IMR-90 (cell line): ENCODE measurements at regions not wholly inside any gene's neighbourhood (a gene's known extent, or its start where the extent isn't known, plus 50 kb on each side); places are given as distances from the start of the nearest gene placed in this dataset.

Source experiments
- BHLHE40 ChIP-seq: fragments of 150-350 bp; IDR thresholded peaks from 2 replicates; pipeline ENCODE4 v1.6.1; 2016; ENCODE audit warnings: mild to moderate bottlenecking, low read depth, low read length
- CHD1 ChIP-seq: IDR thresholded peaks from 2 replicates; pipeline ENCODE4 v1.6.1; 2012; ENCODE audit warnings: low read depth, low read length, improper control_type of control experiment
- FOS ChIP-seq: fragments of 150-350 bp; IDR thresholded peaks from 2 replicates; pipeline ENCODE4 v1.6.1; 2016; ENCODE audit warnings: low read depth, low read length
- MAZ ChIP-seq: IDR thresholded peaks from 2 replicates; pipeline ENCODE4 v1.6.1; 2012; ENCODE audit warnings: low read depth, mild to moderate bottlenecking, low read length, improper control_type of control experiment, moderate library complexity, borderline replicate concordance
- MXI1 ChIP-seq: IDR thresholded peaks from 2 replicates; pipeline ENCODE4 v1.6.1; 2012; ENCODE audit warnings: low read depth, mild to moderate bottlenecking, low read length, moderate library complexity, borderline replicate concordance
- NFE2L2 ChIP-seq: fragments of 150-350 bp; IDR thresholded peaks from 2 replicates; pipeline ENCODE4 v1.6.1; 2016; ENCODE audit warnings: low read depth, mild to moderate bottlenecking, low read length
- POLR2A ChIP-seq: IDR thresholded peaks from 2 replicates; pipeline ENCODE4 v1.6.1; 2012; ENCODE audit warnings: mild to moderate bottlenecking, low read depth, low read length
- RAD21 ChIP-seq: IDR thresholded peaks from 2 replicates; pipeline ENCODE4 v1.6.1; 2012; ENCODE audit warnings: low read length, improper control_type of control experiment
- RCOR1 ChIP-seq: IDR thresholded peaks from 2 replicates; pipeline ENCODE4 v1.6.1; 2012; ENCODE audit warnings: mild to moderate bottlenecking, low read length, improper control_type of control experiment; ENCODE audit not compliant: insufficient replicate concordance
- RFX5 ChIP-seq: IDR thresholded peaks from 2 replicates; pipeline ENCODE4 v1.8.0; 2012; ENCODE audit warnings: low read depth, mild to moderate bottlenecking, low read length, moderate library complexity
- SMC3 ChIP-seq: fragments of 150-350 bp; IDR thresholded peaks from 2 replicates; pipeline ENCODE4 v1.6.1; 2016; ENCODE audit warnings: low read depth, mild to moderate bottlenecking, antibody characterized with exemption, low read length, moderate library complexity
- TF ChIP-seq, protein P1 (sequence below): conservative IDR thresholded peaks from 2 replicates; pipeline ENCODE4 v1.5.1; 2012; ENCODE audit warnings: mild to moderate bottlenecking, low read depth, low read length, improper control_type of control experiment
- TF ChIP-seq, protein P2 (sequence below): fragments of 150-350 bp; IDR thresholded peaks from 2 replicates; pipeline ENCODE4 v1.6.1; 2017; ENCODE audit warnings: mild to moderate bottlenecking, antibody characterized with exemption, low read length, low read depth

DNA sequence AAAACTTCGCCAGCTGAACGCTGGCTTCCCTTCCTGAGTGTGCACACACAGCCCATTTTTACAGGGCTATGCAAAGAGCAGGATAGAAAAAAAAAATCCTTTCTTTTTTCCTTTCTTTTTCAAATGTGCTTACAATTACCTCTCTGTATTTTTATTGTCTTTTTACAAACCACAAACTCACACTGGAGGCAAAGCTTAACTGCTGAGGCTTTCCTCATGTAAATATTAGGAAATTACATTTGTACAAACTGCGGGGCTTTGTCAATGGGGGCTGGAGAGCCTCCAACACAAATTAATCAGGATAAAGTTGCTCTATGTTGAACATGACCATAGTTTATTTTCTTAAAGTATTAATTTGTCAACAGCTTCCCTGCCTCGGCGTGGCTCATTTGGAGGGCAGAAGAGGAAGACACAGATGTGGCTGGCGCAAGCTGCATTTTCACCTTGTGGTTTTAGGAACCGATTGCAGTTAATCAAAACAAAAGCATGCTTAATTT, 411.7 kb upstream of the MKI67 start:
- TF ChIP-seq, protein P1, sequence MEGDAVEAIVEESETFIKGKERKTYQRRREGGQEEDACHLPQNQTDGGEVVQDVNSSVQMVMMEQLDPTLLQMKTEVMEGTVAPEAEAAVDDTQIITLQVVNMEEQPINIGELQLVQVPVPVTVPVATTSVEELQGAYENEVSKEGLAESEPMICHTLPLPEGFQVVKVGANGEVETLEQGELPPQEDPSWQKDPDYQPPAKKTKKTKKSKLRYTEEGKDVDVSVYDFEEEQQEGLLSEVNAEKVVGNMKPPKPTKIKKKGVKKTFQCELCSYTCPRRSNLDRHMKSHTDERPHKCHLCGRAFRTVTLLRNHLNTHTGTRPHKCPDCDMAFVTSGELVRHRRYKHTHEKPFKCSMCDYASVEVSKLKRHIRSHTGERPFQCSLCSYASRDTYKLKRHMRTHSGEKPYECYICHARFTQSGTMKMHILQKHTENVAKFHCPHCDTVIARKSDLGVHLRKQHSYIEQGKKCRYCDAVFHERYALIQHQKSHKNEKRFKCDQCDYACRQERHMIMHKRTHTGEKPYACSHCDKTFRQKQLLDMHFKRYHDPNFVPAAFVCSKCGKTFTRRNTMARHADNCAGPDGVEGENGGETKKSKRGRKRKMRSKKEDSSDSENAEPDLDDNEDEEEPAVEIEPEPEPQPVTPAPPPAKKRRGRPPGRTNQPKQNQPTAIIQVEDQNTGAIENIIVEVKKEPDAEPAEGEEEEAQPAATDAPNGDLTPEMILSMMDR = no peak
- TF ChIP-seq FOS (no peak), NFE2L2 (no peak), POLR2A (no peak), SMC3 (no peak), RFX5 (no peak), CHD1 (no peak), BHLHE40 (no peak), MAZ (no peak), RAD21 (no peak), MXI1 (no peak), RCOR1 (no peak)
- TF ChIP-seq, protein P2, sequence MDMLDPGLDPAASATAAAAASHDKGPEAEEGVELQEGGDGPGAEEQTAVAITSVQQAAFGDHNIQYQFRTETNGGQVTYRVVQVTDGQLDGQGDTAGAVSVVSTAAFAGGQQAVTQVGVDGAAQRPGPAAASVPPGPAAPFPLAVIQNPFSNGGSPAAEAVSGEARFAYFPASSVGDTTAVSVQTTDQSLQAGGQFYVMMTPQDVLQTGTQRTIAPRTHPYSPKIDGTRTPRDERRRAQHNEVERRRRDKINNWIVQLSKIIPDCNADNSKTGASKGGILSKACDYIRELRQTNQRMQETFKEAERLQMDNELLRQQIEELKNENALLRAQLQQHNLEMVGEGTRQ = no peak
